ENCODE measurements at regions not wholly inside any gene's neighbourhood (a gene's known extent, or its start where the extent isn't known, plus 50 kb on each side); places are given as distances from the start of the nearest gene placed in this dataset.

DNA sequence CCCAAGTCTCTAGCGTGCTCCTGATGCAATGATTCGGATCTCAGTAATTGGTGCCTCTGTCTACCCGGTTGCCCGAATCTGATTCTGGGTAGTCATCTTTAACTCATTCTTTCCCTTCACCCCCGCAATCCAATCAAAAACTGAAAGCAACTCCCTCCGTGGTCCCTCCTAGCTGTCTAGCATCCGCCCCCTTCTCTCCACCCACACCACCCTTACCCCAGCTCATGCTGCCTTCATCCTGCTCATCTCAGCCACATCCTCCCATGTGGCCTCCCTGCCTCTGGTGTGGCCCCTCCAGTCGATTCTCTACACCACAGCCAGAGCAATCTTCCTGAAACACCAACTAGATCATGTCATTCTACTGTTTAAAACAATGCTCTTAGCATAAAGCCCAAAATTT, 62.3 kb downstream of the TTC32 start:
- no peak for DNase-seq (ENCODE audit: low read depth)
- TF ChIP-seq, protein P1, sequence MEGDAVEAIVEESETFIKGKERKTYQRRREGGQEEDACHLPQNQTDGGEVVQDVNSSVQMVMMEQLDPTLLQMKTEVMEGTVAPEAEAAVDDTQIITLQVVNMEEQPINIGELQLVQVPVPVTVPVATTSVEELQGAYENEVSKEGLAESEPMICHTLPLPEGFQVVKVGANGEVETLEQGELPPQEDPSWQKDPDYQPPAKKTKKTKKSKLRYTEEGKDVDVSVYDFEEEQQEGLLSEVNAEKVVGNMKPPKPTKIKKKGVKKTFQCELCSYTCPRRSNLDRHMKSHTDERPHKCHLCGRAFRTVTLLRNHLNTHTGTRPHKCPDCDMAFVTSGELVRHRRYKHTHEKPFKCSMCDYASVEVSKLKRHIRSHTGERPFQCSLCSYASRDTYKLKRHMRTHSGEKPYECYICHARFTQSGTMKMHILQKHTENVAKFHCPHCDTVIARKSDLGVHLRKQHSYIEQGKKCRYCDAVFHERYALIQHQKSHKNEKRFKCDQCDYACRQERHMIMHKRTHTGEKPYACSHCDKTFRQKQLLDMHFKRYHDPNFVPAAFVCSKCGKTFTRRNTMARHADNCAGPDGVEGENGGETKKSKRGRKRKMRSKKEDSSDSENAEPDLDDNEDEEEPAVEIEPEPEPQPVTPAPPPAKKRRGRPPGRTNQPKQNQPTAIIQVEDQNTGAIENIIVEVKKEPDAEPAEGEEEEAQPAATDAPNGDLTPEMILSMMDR (conservative IDR thresholded peaks at IDR 0.05; ENCODE audit: low read depth, low read length): no peak

DNA sequence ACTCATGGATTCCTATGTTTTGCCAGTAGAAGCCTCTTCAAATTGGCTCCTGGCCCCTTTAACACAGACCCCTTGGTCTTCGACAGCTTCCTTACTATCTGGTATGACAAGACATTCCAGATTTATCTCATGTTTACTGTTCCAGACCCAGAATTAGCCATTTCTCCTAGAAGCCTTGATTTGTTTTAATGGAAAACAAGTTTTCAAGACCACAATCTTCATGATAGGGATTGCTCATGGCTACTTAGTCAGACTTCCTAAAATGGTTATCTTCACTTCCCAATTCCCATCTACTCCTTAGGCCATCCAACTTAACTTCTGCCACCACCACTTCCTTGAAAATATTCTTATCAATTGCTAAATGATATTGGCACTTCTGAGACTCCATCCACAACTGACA, 63.2 kb downstream of the TTC32 start:
- DNase-seq (ENCODE audit: low read depth): no peak
- TF ChIP-seq, protein P1 (conservative IDR thresholded peaks at IDR 0.05; ENCODE audit: low read depth, low read length): no peak
- H3K4me3 ChIP-seq (ENCODE audit: low read depth, low read length): no peak overlapping the region

More for the DNA sequence above, 62.3 kb downstream of the TTC32 start:
- no peak overlapping the region for H3K4me3 ChIP-seq (ENCODE audit: low read depth, low read length)

DNA sequence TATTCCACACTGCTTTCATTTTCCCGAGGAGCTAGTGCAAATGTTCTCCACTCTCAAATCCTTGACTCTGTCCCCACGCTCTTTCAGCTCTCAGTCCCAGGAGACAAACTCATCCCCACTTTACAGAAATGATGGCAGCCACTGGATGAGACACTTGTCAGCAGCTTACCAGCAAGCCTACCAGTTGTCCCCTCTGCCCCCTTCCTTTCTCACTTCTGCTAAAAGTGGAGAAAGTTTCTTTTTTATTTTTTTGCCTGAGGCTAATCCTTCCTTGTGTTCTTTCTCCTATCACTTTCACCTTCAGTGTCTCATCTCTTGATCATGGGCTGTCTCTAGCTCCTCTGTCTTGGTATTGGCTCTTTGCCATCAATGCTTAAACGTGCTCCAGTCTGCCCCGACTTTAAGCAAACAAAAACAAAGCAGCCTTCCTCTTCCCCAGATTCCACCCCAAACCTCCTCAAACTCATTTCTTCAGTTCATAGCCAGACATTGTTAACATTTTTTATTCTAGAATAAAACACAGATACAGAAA, 64.5 kb downstream of the TTC32 start:
- TF ChIP-seq, protein P1 (conservative IDR thresholded peaks at IDR 0.05; ENCODE audit: low read depth, low read length): no peak
- H3K4me3 ChIP-seq (ENCODE audit: low read depth, low read length): no peak overlapping the region
- peak; percentile 7 for DNase-seq (ENCODE audit: low read depth)

DNA sequence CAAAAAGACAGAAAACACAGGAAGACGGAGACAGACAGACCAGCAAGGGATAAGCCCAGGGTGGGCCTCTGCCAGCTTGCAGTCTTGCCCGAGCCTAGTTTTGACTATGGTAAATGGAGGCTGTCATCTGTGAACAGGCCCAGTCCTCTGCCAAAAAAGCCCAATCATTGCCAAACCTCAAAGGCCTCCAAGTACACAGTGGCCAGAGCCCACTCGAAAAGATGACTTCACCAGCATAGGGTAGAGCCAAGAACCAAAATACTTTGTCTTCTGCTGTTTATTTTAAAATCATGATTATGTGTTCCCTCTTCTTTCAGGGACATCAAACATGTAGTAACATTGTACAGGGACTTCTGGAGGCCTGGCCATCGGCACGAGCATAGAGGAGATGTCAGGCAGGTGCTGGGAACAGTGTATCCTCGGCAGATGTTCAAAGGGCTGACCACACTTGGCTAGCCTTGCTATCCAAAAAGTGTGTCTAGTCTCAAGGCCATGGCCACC, 66.0 kb downstream of the TTC32 start:
- H3K4me3 ChIP-seq (ENCODE audit: low read depth, low read length): no peak overlapping the region
- TF ChIP-seq, protein P1 (conservative IDR thresholded peaks at IDR 0.05; ENCODE audit: low read depth, low read length): no peak
- DNase-seq (ENCODE audit: low read depth): no peak

DNA sequence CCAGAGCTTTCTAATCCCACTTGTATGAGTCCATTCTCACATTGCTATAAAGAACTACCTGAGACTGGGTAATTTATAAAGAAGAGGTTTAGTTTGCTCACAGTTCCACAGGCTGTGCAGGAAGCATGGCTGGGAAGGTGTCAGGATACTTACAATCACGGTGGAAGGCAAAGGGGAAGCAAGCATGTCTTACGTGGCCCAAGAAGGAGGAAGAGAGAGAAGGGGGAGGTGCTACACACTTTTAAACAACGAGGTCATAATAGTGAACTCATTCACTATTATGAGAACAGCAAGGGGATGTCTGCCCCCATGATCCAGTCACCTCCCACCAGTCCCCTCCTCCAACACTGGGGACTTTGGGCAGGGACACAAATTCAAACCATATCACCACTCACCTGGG, 67.8 kb downstream of the TTC32 start:
- TF ChIP-seq, protein P1 (conservative IDR thresholded peaks at IDR 0.05; ENCODE audit: low read depth, low read length): no peak
- no peak overlapping the region for H3K4me3 ChIP-seq (ENCODE audit: low read depth, low read length)
- no peak for DNase-seq (ENCODE audit: low read depth)

DNA sequence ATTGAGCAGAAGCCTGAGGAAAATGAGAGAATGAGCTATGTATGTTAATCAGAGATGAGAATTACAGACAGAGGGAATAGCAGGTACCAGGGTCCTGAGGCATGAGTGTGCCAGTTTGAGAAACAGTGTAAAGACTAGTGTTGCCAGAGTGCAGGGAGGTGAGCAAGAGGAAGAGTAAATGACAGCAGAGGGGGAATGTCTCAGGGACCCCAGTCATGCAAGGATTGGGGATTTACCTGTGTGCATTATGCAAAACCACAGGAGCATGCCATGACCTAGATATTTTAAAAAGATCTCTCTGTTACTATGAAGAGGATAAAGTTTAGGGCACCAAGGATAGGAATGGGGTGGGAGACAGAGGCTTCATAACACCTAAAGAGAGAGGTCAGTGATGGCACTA, 72.1 kb downstream of the TTC32 start:
- H3K4me3 ChIP-seq (ENCODE audit: low read depth, low read length): no peak overlapping the region
- TF ChIP-seq, protein P1 (conservative IDR thresholded peaks at IDR 0.05; ENCODE audit: low read depth, low read length): no peak
- no peak for DNase-seq (ENCODE audit: low read depth)

DNA sequence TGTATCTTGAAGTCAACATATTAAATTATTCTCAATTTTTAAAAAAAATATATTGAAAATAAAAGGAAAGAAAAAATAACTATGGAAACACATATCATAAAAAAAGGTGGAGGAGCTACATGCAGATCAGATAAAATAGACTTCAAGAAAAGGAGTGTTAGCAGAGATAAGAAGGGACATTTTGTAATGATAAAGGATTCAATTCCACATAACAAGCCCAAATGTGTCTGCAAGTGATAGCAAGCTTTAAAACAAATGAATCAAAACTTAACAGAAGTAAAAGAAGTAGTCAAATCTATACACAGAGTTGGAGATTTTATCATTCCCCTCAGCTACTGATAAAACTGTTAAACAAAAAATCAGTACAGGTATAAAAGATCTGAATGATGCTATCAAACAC, 74.9 kb downstream of the TTC32 start:
- H3K4me3 ChIP-seq (ENCODE audit: low read depth, low read length): no peak overlapping the region
- TF ChIP-seq, protein P1 (conservative IDR thresholded peaks at IDR 0.05; ENCODE audit: low read depth, low read length): no peak
- no peak for DNase-seq (ENCODE audit: low read depth)

Measured in choroid plexus epithelial cell (primary cell).